Epidermal melanocyte (primary cell): ENCODE measurements at regions not wholly inside any gene's neighbourhood (a gene's known extent, or its start where the extent isn't known, plus 50 kb on each side); places are given as distances from the start of the nearest gene placed in this dataset.

Source experiments
- DNase-seq: peaks from one replicate; pipeline ENCODE4 v3.0.0; 2011; ENCODE audit warnings: low spot score; ENCODE audit not compliant: insufficient read length

GRCh38 chr16:56093055-56093454 is 98.2 kb upstream of the GNAO1 start:
- DNase-seq = no peak

- no peak for DNase-seq
Observed at GRCh38 chr16:56090076-56090475, 101.2 kb upstream of the GNAO1 start.

- DNase-seq = no peak
Observed at GRCh38 chr16:56087626-56088025, 103.7 kb upstream of the GNAO1 start.

GRCh38 chr16:56081371-56081770 is 109.9 kb upstream of the GNAO1 start:
- no peak for DNase-seq

- no peak for DNase-seq
Observed at GRCh38 chr16:56075732-56076388, 115.4 kb upstream of the GNAO1 start.

- no peak for DNase-seq
Observed at GRCh38 chr16:56073508-56073907, 117.8 kb upstream of the GNAO1 start.

- DNase-seq = no peak
Observed at GRCh38 chr16:56072096-56072495, 119.2 kb upstream of the GNAO1 start.

GRCh38 chr16:56068816-56069215 is 122.5 kb upstream of the GNAO1 start:
- DNase-seq = no peak

- no peak for DNase-seq
Observed at GRCh38 chr16:56068314-56068713, 123.0 kb upstream of the GNAO1 start.

- no peak for DNase-seq
Observed at GRCh38 chr16:56067406-56067805, 123.9 kb upstream of the GNAO1 start.

- DNase-seq = no peak
Observed at GRCh38 chr16:56066617-56067016, 124.7 kb upstream of the GNAO1 start.

GRCh38 chr16:56063111-56063510 is 128.2 kb upstream of the GNAO1 start:
- DNase-seq = no peak

- no peak for DNase-seq
Observed at GRCh38 chr16:56057151-56057550, 134.1 kb upstream of the GNAO1 start.

GRCh38 chr16:56050916-56051315 is 140.4 kb upstream of the GNAO1 start:
- no peak for DNase-seq

- no peak for DNase-seq
Observed at GRCh38 chr16:56048425-56049105, 142.7 kb upstream of the GNAO1 start.

- no peak for DNase-seq
Observed at GRCh38 chr16:56047307-56048234, 143.7 kb upstream of the GNAO1 start.

- no peak for DNase-seq
Observed at GRCh38 chr16:56042416-56042815, 148.9 kb upstream of the GNAO1 start.

- no peak for DNase-seq
Observed at GRCh38 chr16:56041556-56042140, 149.6 kb upstream of the GNAO1 start.

- DNase-seq = no peak
Observed at GRCh38 chr16:56038564-56039098, 152.7 kb upstream of the GNAO1 start.

GRCh38 chr16:56032072-56032471 is 156.9 kb upstream of the CES5A start:
- DNase-seq = no peak

GRCh38 chr16:56029026-56029425 is 153.9 kb upstream of the CES5A start:
- DNase-seq = no peak
